T-helper 2 cell treated with Interferon-gamma antibody and Interleukin-4, amounts not matched to agents 5 μg/mL and 100 μg/mL, for 36 hours (primary cell): ENCODE measurements at regions not wholly inside any gene's neighbourhood (a gene's known extent, or its start where the extent isn't known, plus 50 kb on each side); places are given as distances from the start of the nearest gene placed in this dataset.

ENCODE experiments used
- DNase-seq: peaks from one replicate; pipeline ENCODE4 v3.0.0; 2021; ENCODE audit warnings: low spot score
- H3K27ac Mint-ChIP-seq: one replicate; pipeline ENCODE4 v1.8.0; 2021; ENCODE audit warnings: mild to moderate bottlenecking, mixed read lengths
- H3K27me3 Mint-ChIP-seq: one replicate; pipeline ENCODE4 v1.8.0; 2021; ENCODE audit warnings: low read depth, mixed read lengths
- H3K36me3 Mint-ChIP-seq: one replicate; pipeline ENCODE4 v1.8.0; 2021; ENCODE audit warnings: low read depth, mixed read lengths
- H3K4me1 Mint-ChIP-seq: one replicate; pipeline ENCODE4 v1.8.0; 2021; ENCODE audit warnings: low read depth, mixed read lengths
- H3K4me3 Mint-ChIP-seq: one replicate; pipeline ENCODE4 v1.8.0; 2022; ENCODE audit warnings: mild to moderate bottlenecking, moderate library complexity, mixed read lengths
- H3K9me3 Mint-ChIP-seq: one replicate; pipeline ENCODE4 v1.8.0; 2021; ENCODE audit warnings: mixed read lengths

GRCh38 chr18:44075038-44075437, 605.6 kb upstream of the SETBP1 start:
- DNase-seq: no peak
- Mint-ChIP-seq H3K4me1 (no peaks in the 10 kb centered on the region), H3K36me3 (no peaks in the 10 kb centered on the region), H3K4me3 (no peak overlapping the region), H3K27ac (no peak overlapping the region), H3K27me3 (no peaks in the 10 kb centered on the region), H3K9me3 (no peaks in the 10 kb centered on the region)

GRCh38 chr18:44079606-44080005, 601.1 kb upstream of the SETBP1 start:
- Mint-ChIP-seq H3K27ac (no peak overlapping the region), H3K4me1 (no peaks in the 10 kb centered on the region), H3K27me3 (no peaks in the 10 kb centered on the region), H3K36me3 (no peaks in the 10 kb centered on the region), H3K9me3 (no peaks in the 10 kb centered on the region), H3K4me3 (no peak overlapping the region)
- no peak for DNase-seq

- no peaks in the 10 kb centered on the region for H3K9me3 Mint-ChIP-seq
- no peaks in the 10 kb centered on the region for H3K36me3 Mint-ChIP-seq
- H3K27me3 Mint-ChIP-seq: no peaks in the 10 kb centered on the region
- H3K27ac Mint-ChIP-seq: no peak overlapping the region
- no peak overlapping the region for H3K4me3 Mint-ChIP-seq
- DNase-seq: no peak
- no peaks in the 10 kb centered on the region for H3K4me1 Mint-ChIP-seq
Observed at GRCh38 chr18:44080054-44080453, 600.6 kb upstream of the SETBP1 start.

GRCh38 chr18:44089732-44090131, 591.0 kb upstream of the SETBP1 start:
- H3K36me3 Mint-ChIP-seq: no peaks in the 10 kb centered on the region
- no peaks in the 10 kb centered on the region for H3K9me3 Mint-ChIP-seq

GRCh38 chr18:44090453-44090852, 590.2 kb upstream of the SETBP1 start:
- Mint-ChIP-seq H3K36me3 (no peaks in the 10 kb centered on the region), H3K9me3 (peaks cover 3% of the 10 kb centered on the region), H3K27ac (no peak overlapping the region), H3K4me3 (no peak overlapping the region), H3K27me3 (no peaks in the 10 kb centered on the region), H3K4me1 (no peaks in the 10 kb centered on the region)
- no peak for DNase-seq

More at GRCh38 chr18:44089732-44090131, 591.0 kb upstream of the SETBP1 start:
- no peak for DNase-seq
- no peak overlapping the region for H3K27ac Mint-ChIP-seq
- H3K4me1 Mint-ChIP-seq: no peaks in the 10 kb centered on the region
- H3K4me3 Mint-ChIP-seq: no peak overlapping the region
- no peaks in the 10 kb centered on the region for H3K27me3 Mint-ChIP-seq

GRCh38 chr18:44093253-44093652, 587.4 kb upstream of the SETBP1 start:
- DNase-seq: no peak
- H3K4me1 Mint-ChIP-seq: peaks cover 2% of the 10 kb centered on the region
- no peak overlapping the region for H3K27ac Mint-ChIP-seq
- H3K27me3 Mint-ChIP-seq: no peaks in the 10 kb centered on the region
- H3K4me3 Mint-ChIP-seq: no peak overlapping the region
- no peaks in the 10 kb centered on the region for H3K36me3 Mint-ChIP-seq
- peaks cover 16% of the 10 kb centered on the region for H3K9me3 Mint-ChIP-seq

GRCh38 chr18:44096016-44096415, 584.7 kb upstream of the SETBP1 start:
- Mint-ChIP-seq H3K4me1 (peaks cover 2% of the 10 kb centered on the region), H3K27me3 (no peaks in the 10 kb centered on the region), H3K27ac (no peak overlapping the region), H3K9me3 (peaks cover 16% of the 10 kb centered on the region), H3K36me3 (no peaks in the 10 kb centered on the region), H3K4me3 (no peak overlapping the region)
- no peak for DNase-seq

GRCh38 chr18:44098551-44099098, 582.1 kb upstream of the SETBP1 start:
- H3K4me1 Mint-ChIP-seq: peaks cover 2% of the 10 kb centered on the region
- no peak for DNase-seq

GRCh38 chr18:44107187-44107586, 573.5 kb upstream of the SETBP1 start:
- Mint-ChIP-seq H3K36me3 (no peaks in the 10 kb centered on the region), H3K9me3 (peaks cover 9% of the 10 kb centered on the region), H3K4me1 (no peaks in the 10 kb centered on the region), H3K4me3 (no peak overlapping the region), H3K27ac (no peak overlapping the region), H3K27me3 (no peaks in the 10 kb centered on the region)
- no peak for DNase-seq

More at GRCh38 chr18:44098551-44099098, 582.1 kb upstream of the SETBP1 start:
- Mint-ChIP-seq H3K36me3 (no peaks in the 10 kb centered on the region), H3K9me3 (peaks cover 16% of the 10 kb centered on the region), H3K4me3 (no peak overlapping the region), H3K27ac (no peak overlapping the region), H3K27me3 (no peaks in the 10 kb centered on the region)

- peaks cover 2% of the 10 kb centered on the region for H3K9me3 Mint-ChIP-seq
- no peaks in the 10 kb centered on the region for H3K4me1 Mint-ChIP-seq
- no peaks in the 10 kb centered on the region for H3K27me3 Mint-ChIP-seq
- no peaks in the 10 kb centered on the region for H3K36me3 Mint-ChIP-seq
- DNase-seq: no peak
- no peak overlapping the region for H3K27ac Mint-ChIP-seq
- H3K4me3 Mint-ChIP-seq: no peak overlapping the region
Observed at GRCh38 chr18:44111337-44111736, 569.4 kb upstream of the SETBP1 start.

GRCh38 chr18:44117821-44118220, 562.9 kb upstream of the SETBP1 start:
- Mint-ChIP-seq H3K4me1 (no peaks in the 10 kb centered on the region), H3K4me3 (no peak overlapping the region), H3K27ac (no peak overlapping the region), H3K36me3 (no peaks in the 10 kb centered on the region), H3K9me3 (no peaks in the 10 kb centered on the region), H3K27me3 (no peaks in the 10 kb centered on the region)
- DNase-seq: no peak

GRCh38 chr18:44119607-44120006, 561.1 kb upstream of the SETBP1 start:
- H3K4me1 Mint-ChIP-seq: no peaks in the 10 kb centered on the region
- no peaks in the 10 kb centered on the region for H3K36me3 Mint-ChIP-seq
- no peak overlapping the region for H3K4me3 Mint-ChIP-seq
- H3K9me3 Mint-ChIP-seq: no peaks in the 10 kb centered on the region
- DNase-seq: no peak
- H3K27me3 Mint-ChIP-seq: no peaks in the 10 kb centered on the region
- H3K27ac Mint-ChIP-seq: no peak overlapping the region

GRCh38 chr18:44123743-44124142, 556.9 kb upstream of the SETBP1 start:
- no peaks in the 10 kb centered on the region for H3K9me3 Mint-ChIP-seq
- H3K4me3 Mint-ChIP-seq: no peak overlapping the region
- no peaks in the 10 kb centered on the region for H3K4me1 Mint-ChIP-seq
- no peak overlapping the region for H3K27ac Mint-ChIP-seq
- no peaks in the 10 kb centered on the region for H3K36me3 Mint-ChIP-seq
- no peak for DNase-seq
- no peaks in the 10 kb centered on the region for H3K27me3 Mint-ChIP-seq

- no peak for DNase-seq
- no peak overlapping the region for H3K4me3 Mint-ChIP-seq
- H3K4me1 Mint-ChIP-seq: no peaks in the 10 kb centered on the region
- H3K27me3 Mint-ChIP-seq: no peaks in the 10 kb centered on the region
- no peaks in the 10 kb centered on the region for H3K9me3 Mint-ChIP-seq
- no peaks in the 10 kb centered on the region for H3K36me3 Mint-ChIP-seq
- no peak overlapping the region for H3K27ac Mint-ChIP-seq
Observed at GRCh38 chr18:44125446-44125845, 555.2 kb upstream of the SETBP1 start.

GRCh38 chr18:44126598-44126997, 554.1 kb upstream of the SETBP1 start:
- H3K36me3 Mint-ChIP-seq: no peaks in the 10 kb centered on the region
- H3K27ac Mint-ChIP-seq: no peak overlapping the region
- no peak for DNase-seq
- H3K27me3 Mint-ChIP-seq: no peaks in the 10 kb centered on the region
- no peaks in the 10 kb centered on the region for H3K9me3 Mint-ChIP-seq
- no peaks in the 10 kb centered on the region for H3K4me1 Mint-ChIP-seq
- H3K4me3 Mint-ChIP-seq: no peak overlapping the region
